Sigmoid colon (tissue), 6 donors: ENCODE measurements at regions not wholly inside any gene's neighbourhood (a gene's known extent, or its start where the extent isn't known, plus 50 kb on each side); places are given as distances from the start of the nearest gene placed in this dataset.

Experiments used
- DNase-seq: peaks from one replicate; pipeline ENCODE4 v3.0.0-alpha.2; 2019
- H3K27ac ChIP-seq, 4 donors: fragments of 200-600 bp; sonication (generic); one replicate each; pipeline ENCODE4 v1.5.1; 2016 to 2019; ENCODE audit warnings: mild to moderate bottlenecking in 1 of 4
- H3K27me3 ChIP-seq, 3 donors: fragments of 200-600 bp; sonication (generic); one replicate each; pipeline ENCODE4 v1.5.1; 2019; ENCODE audit warnings: mild to moderate bottlenecking in 1 of 3
- H3K36me3 ChIP-seq, 4 donors: fragments of 200-600 bp; sonication (generic); one replicate each; pipeline ENCODE4 v1.5.1; 2016 to 2019
- H3K4me1 ChIP-seq, 4 donors: fragments of 200-600 bp; sonication (generic); one replicate each; pipeline ENCODE4 v1.5.1; 2017 to 2019
- H3K4me3 ChIP-seq, 4 donors: fragments of 200-600 bp; sonication (generic); one replicate each; pipeline ENCODE4 v1.5.1; 2017 to 2019; ENCODE audit warnings: mild to moderate bottlenecking in 2 of 4, moderate library complexity in 1 of 4
- H3K9me3 ChIP-seq, 4 donors: fragments of 200-600 bp in 3 of 4; sonication (generic) in 3 of 4; one replicate each; pipeline versions ENCODE4 v1.5.1 to v1.6.1; 2013 to 2019
- EP300 ChIP-seq, 4 donors: sonication (generic); formaldehyde crosslinking; IDR thresholded peaks; one replicate each; pipeline ENCODE4 v1.6.1; 2017; ENCODE audit warnings: antibody characterized with exemption in 4 of 4
- POLR2A ChIP-seq, 2 donors: fragments of 450-650 bp; IDR thresholded peaks; one replicate each; pipeline ENCODE4 v1.6.1; 2016; ENCODE audit warnings: antibody characterized with exemption in 2 of 2, mild to moderate bottlenecking in 2 of 2, moderate library complexity in 2 of 2
- POLR2AphosphoS5 ChIP-seq, 4 donors: sonication (generic); formaldehyde crosslinking; IDR thresholded peaks; one replicate each; pipeline ENCODE4 v1.6.1; 2017; ENCODE audit warnings: antibody characterized with exemption in 4 of 4
- WGBS, 2 donors: extraction: QIAGEN DNeasy Blood & Tissue Kit; methylation state at CpG; one replicate each; pipeline ENCODE4 v1.1.7; 2013; 5-methylcytosine and 5-hydroxymethylcytosine counted together
- intact Hi-C: fragments of 100-400 bp; cut with DNase I; formaldehyde crosslinking; loops from one replicate; pipeline ENCODE4 v1.15.1; 2023
- TF ChIP-seq, protein P1 (sequence below), 4 experiments: fragments of 450-650 bp in 3 of 4; fragments of 200-600 bp in 1 of 4; IDR thresholded peaks; one replicate each; pipeline ENCODE4 v1.5.1; 2016 to 2019; ENCODE audit warnings: antibody characterized with exemption in 4 of 4, mild to moderate bottlenecking in 3 of 4, moderate library complexity in 2 of 4
- donor health status: healthy with polysubstance abuse.
- donor health status: healthy.

DNA sequence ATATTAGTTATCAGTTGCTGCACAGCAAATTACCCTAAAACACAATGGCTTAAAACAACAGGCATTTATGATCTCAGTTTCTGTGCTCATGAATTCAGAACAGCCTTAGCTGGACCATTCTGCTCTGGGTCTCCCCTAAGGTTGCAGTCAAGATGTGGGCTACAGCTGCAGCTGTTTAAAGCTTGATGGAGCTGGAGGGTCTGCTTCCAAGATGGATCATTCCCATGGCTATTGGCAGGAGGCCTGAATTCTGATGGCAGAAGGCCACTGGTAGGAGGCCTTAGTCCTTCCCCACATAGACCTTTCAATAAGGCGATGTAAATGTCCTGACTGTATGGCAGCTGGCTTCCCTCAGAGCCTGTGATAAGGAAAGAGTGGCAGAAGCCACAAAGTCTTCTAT is 118.6 kb upstream of the SERPINE2 start:
- WGBS, 2 donors: 78 to 93% methylated on average over 1 of the region's 1 CpG
- no peaks in the 10 kb centered on the region for H3K36me3 ChIP-seq
- H3K27ac ChIP-seq: no peak overlapping the region
- intact Hi-C loops: no loop called here
- H3K27me3 ChIP-seq: no peaks in the 10 kb centered on the region
- DNase-seq: no peak
- no peak overlapping the region for H3K4me3 ChIP-seq
- H3K9me3 ChIP-seq: no peaks in the 10 kb centered on the region
- H3K4me1 ChIP-seq: no peaks in the 10 kb centered on the region
- TF ChIP-seq EP300 (IDR thresholded peaks at IDR 0.05) (no peak), POLR2AphosphoS5 (IDR thresholded peaks at IDR 0.05) (no peak), POLR2A (IDR thresholded peaks at IDR 0.05) (no peak)
- TF ChIP-seq, protein P1, sequence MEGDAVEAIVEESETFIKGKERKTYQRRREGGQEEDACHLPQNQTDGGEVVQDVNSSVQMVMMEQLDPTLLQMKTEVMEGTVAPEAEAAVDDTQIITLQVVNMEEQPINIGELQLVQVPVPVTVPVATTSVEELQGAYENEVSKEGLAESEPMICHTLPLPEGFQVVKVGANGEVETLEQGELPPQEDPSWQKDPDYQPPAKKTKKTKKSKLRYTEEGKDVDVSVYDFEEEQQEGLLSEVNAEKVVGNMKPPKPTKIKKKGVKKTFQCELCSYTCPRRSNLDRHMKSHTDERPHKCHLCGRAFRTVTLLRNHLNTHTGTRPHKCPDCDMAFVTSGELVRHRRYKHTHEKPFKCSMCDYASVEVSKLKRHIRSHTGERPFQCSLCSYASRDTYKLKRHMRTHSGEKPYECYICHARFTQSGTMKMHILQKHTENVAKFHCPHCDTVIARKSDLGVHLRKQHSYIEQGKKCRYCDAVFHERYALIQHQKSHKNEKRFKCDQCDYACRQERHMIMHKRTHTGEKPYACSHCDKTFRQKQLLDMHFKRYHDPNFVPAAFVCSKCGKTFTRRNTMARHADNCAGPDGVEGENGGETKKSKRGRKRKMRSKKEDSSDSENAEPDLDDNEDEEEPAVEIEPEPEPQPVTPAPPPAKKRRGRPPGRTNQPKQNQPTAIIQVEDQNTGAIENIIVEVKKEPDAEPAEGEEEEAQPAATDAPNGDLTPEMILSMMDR (IDR thresholded peaks at IDR 0.05): no peak

DNA sequence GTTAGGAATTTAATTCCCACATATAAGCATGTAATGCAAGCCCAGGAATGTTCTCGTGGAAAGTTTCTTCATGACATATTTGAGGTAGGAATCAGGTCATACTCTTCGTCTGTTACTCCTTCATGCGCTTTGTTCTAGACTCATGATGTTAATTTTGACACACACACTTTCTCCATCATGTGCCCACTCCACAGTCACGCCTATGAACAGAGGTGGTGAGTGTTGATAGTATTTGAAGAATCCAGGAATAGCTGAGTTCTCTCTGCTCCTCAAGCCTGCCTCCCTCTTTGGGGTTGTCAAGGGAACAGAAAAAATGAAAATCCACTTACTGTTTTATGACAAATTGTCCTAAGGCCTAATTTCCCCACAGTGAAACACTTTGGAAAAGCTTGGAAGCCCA is 117.3 kb upstream of the SERPINE2 start:
- intact Hi-C loops: no loop called here
- Histone ChIP-seq H3K4me3 (no peak overlapping the region), H3K4me1 (no peaks in the 10 kb centered on the region), H3K36me3 (no peaks in the 10 kb centered on the region), H3K27me3 (no peaks in the 10 kb centered on the region), H3K9me3 (no peaks in the 10 kb centered on the region), H3K27ac (no peak overlapping the region)
- WGBS, 2 donors: 91 to 95% methylated on average over 4 of the region's 4 CpGs
- no peak for DNase-seq
- TF ChIP-seq EP300 (IDR thresholded peaks at IDR 0.05): no peak
- TF ChIP-seq POLR2AphosphoS5 (IDR thresholded peaks at IDR 0.05): no peak
- no peak for TF ChIP-seq POLR2A (IDR thresholded peaks at IDR 0.05)
- TF ChIP-seq, protein P1 (IDR thresholded peaks at IDR 0.05): no peak

DNA sequence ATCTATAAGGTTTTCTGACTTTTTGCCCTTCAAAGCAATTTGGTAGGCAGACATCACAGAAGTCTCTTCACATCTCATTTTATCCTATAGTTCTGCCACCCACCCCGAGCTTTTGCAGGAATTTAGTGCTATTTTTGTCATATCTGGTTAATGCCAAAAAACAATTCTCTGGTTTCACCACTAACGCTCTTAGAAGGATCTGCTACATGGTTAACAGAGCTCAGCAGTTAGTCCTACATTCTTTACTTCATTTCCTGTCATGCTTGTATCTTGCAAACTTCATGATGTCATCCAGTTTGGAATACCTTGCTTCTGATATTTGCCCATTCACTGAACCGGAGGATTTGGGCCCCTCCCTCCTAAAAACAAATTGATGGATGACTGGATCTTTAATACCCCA is 116.8 kb upstream of the SERPINE2 start:
- no peak for TF ChIP-seq POLR2AphosphoS5 (IDR thresholded peaks at IDR 0.05)
- no peak for TF ChIP-seq POLR2A (IDR thresholded peaks at IDR 0.05)
- TF ChIP-seq, protein P1 (IDR thresholded peaks at IDR 0.05): no peak
- no peak for TF ChIP-seq EP300 (IDR thresholded peaks at IDR 0.05)
- Histone ChIP-seq H3K4me1 (no peaks in the 10 kb centered on the region), H3K36me3 (no peaks in the 10 kb centered on the region), H3K4me3 (no peak overlapping the region), H3K27me3 (no peaks in the 10 kb centered on the region), H3K9me3 (no peaks in the 10 kb centered on the region), H3K27ac (no peak overlapping the region)
- intact Hi-C loops: no loop called here
- DNase-seq: no peak
- WGBS, 2 donors: 64 to 74% methylated on average over 3 of the region's 3 CpGs

DNA sequence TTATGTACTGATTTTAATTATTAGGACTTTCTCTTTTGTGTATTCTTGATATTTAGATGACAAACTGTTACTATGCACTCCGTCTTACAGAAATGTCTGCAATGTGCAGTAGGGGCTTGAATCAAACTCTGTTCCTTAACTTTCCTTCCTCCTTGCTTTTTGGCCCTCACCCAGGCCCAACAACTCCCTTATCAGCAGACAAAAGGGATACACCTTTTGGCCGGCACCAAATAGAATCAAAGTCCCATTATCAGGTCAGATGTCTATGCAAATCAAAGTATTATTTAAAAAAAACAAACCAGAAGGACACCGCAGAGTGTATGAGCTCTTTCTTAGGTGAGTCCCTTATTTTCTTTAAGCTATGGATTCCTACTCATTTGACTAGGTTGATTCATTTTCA is 116.3 kb upstream of the SERPINE2 start:
- no peak overlapping the region for H3K27ac ChIP-seq
- no peaks in the 10 kb centered on the region for H3K27me3 ChIP-seq
- TF ChIP-seq, protein P1 (IDR thresholded peaks at IDR 0.05): no peak
- intact Hi-C loops: no loop called here
- H3K36me3 ChIP-seq: no peaks in the 10 kb centered on the region
- no peaks in the 10 kb centered on the region for H3K9me3 ChIP-seq
- WGBS, 2 donors: 16 to 73% methylated on average over 3 of the region's 3 CpGs
- DNase-seq: no peak
- H3K4me3 ChIP-seq: no peak overlapping the region
- H3K4me1 ChIP-seq: no peaks in the 10 kb centered on the region

DNA sequence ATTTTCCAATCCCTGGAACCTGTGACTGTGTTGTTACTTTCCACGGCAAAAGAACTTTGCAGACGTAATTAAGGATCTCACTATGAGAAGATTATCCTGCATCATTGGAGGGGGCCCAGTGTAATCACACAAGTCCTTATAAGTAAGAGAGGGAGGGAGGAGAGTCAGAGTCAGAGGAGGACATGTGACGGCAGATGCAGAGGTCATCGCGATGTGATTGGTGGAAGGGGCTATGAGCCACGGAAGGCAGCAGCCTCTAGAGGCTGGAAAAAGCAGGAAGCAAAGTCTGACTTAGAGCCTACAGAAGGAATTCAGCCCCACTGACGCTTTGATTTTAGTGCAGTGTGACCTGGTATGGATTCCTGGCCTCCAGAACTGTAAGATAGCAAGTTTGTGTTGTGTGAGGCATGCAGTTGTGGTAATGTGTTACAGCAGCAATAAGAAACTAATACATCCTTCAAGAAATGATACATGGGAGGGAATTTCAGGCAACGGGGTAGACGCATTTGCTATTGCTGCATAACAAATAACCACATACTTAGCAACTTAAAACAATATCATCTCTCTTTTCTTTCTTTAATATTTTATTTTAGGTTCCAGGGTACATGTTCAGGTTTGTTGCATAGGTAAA is 112.7 kb upstream of the SERPINE2 start:
- intact Hi-C loops: no loop called here
- Histone ChIP-seq H3K36me3 (no peaks in the 10 kb centered on the region), H3K4me1 (no peaks in the 10 kb centered on the region), H3K27me3 (no peaks in the 10 kb centered on the region), H3K27ac (no peak overlapping the region), H3K4me3 (no peak overlapping the region), H3K9me3 (no peaks in the 10 kb centered on the region)
- no peak for TF ChIP-seq EP300 (IDR thresholded peaks at IDR 0.05)
- no peak for TF ChIP-seq POLR2A (IDR thresholded peaks at IDR 0.05)
- DNase-seq: no peak
- 92 to 93% methylated on average over 9 of the region's 9 CpGs for WGBS, 2 donors
